HG03571 (cell line): ENCODE measurements at regions not wholly inside any gene's neighbourhood (a gene's known extent, or its start where the extent isn't known, plus 50 kb on each side); places are given as distances from the start of the nearest gene placed in this dataset.
"Not testable (repeated sequence)": the region's sequence is repeated elsewhere in the genome, so short reads cannot be mapped to it uniquely, and the experiment has no call there.

Source experiments
- ATAC-seq: cut with Tn5 transposase; IDR thresholded peaks from one replicate; pipeline ENCODE4 v1.9.1; 2021; ENCODE audit not compliant: unreplicated experiment

DNA sequence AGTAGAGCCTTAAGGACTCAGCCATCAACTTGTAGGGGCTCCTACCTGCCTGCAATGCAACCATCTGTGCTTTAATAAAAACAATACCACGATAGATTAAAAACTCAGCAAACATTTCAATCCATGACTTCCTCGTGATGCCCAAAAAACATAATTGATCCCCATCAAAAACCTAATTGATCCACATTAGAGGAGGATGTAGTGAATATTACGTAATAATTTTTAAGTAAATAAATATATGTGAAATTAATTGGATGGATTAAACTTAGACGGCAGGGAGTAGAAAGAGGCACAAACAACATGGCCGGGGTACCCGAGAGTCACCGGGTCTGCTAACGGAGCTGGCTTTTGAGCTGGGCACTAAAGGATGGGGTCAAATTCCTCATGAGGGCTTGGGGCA lies 87.3 kb downstream of the ARL4C start:
- no peak for ATAC-seq

DNA sequence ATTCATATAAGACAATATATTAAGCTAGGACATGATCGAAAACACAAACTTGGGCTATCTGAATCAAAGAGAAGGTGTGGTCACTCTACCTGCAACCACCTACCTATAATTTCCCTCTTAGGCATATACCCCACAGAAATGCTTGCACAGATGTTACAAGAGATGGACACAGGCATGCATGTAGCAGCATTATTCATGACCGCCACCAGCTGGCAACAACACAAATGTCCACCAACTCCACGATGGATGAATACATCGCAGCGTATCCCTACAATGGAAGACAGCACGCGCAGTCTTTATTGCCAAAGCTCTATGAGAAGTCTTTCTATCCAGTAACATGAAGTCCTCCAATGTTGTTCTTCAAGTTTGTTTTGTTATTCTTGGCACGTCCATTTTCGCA lies 90.8 kb downstream of the ARL4C start:
- no peak for ATAC-seq

DNA sequence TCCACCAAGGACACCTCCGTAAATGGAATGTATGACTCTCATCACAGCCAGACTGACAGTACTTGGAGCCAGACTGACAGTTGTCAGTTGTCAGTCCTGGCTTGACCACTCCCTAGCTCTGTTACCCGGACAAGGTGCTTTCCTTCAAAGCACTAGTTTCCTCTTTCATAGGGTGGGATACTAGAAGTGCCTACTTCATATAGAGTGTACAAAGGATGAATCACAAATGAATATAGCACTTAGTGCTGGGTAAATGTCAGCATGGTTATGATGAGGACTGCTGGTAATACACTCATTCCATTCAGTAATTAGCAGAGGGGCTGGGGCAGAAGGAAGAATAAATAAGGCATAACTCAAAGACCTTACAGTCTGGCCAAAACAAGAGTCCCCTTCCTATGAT lies 91.4 kb downstream of the ARL4C start:
- ATAC-seq = no peak

DNA sequence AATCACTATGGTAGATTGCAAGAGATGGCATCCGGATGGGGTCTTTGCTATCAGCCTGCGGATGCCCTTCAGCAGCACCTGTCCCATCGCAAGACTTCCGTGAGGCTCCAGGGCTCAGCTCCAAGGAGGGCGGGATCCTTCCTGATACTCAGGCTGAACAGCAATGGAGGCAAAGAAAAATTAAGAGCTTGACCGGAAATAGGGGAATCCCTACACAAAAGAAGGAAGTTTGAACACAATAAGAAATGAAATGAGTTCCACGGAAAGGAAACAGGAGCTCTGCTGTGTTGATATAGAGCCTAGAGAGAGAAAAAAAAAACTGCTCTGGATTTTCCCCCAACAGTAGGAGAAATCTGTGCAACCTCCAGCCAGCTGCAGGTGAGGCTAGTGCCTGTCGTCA lies 91.9 kb downstream of the ARL4C start:
- ATAC-seq = no peak

DNA sequence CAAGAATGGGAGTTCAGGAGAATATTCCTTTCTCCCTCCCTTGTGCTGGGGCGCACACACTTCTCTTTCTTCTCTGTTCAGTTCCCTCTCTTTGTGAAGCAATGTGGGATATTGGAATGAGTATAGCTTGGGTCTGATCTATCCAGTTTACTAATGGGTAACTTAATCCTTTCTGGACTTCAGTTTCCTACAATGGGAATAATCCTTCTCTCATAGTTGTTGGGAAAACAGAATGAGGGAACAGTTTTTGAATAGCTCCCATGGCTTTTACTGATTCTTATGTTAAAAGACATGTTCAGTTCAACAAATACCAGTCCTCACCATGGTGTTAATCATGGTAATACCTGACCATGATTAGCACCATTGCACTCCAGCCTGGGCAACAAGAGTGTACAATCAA lies 93.1 kb downstream of the ARL4C start:
- no peak for ATAC-seq

DNA sequence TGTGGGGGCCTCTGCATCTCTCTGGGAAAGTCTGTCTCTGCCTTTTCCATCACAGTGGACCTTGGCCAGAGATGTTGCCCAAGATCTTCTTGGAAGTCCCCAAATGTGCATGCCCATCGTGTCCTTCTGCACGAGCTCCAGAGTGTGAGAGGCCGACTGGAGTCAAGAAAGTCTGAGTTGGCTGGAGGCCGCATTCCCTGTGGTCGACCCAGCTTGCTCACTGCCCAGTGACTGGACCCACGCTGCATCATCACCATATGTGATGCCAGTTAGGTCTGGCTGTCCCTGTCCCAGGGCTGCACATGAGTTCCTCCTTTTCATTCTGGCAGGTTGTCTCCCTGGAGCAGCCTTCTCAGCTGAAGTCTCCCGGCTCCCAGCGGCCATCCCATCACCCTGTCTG lies 93.8 kb downstream of the ARL4C start:
- no peak for ATAC-seq

DNA sequence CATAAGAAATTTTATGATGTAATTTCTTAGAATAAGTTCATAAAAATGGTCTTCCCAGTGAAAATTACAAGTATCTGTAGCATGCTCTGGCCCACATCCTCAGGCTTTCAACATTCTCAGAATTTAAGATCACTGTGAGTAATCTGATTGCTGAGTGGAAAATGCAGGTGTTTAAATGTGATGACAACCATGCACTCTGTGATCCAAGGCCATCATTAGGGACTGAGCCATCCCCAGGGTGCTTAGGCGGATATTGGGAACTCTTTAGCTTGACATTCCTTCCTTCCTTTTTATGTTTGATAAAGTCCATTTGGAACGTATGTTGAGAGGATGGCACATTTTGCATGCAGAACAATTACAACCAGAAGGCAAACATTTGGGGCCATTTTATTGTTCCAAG lies 95.5 kb downstream of the ARL4C start:
- ATAC-seq = no peak

DNA sequence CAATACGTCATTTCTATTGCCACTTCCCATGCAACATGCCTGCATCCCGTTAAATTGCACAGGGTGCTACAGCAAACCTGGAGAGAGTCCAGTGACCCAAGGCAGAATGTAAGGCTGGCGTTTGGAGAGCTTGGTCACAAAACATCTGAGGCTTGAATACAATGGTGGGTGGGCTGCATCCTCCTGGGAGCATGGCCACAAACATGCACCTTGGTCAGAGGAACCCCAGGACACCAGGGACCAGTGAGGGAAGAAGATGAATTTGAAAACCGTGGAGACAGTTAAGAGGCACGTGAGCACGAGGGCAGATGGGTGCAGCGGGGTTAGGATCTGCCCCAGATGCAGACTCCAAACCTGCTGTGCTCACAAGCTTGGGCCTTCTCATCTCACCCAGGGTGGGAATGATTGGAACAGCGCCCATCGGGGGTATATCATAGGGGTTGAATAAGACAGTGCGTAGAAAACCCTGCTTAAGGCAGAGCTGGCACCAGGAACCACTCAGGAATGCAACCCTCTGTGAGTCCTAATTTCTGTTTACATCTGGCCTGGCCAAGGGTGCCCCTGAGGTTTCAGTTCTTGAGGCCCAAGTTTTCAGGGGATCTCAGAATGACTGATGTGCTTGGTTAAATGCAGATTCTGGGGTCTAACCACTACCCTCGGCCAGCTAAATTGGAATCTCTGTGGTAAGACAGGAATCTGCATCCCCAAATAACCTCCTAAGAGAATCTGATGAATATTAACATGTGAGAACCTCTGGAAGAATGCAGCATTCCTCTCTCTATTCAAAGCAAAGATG lies 97.2 kb downstream of the ARL4C start:
- ATAC-seq = no peak

DNA sequence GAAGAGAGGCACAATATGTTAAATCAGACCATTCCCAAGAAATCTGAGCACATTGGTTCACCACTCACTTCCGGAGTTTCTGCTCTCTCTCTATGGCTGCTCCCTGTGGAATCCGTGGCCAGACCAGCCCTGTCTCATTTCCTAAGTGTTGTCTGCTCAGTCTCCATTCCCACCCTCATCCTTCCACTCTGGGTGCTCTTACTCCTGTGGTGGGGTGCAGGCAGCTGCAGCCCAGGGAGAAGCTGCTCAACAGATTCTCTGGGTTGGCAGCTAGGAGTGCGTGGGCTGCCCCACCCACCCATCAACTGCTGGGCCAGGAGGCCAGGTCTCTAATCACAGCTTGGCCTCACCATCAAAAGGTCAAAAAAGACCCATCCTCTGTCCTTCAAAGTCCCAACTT lies 98.3 kb downstream of the ARL4C start:
- no peak for ATAC-seq

DNA sequence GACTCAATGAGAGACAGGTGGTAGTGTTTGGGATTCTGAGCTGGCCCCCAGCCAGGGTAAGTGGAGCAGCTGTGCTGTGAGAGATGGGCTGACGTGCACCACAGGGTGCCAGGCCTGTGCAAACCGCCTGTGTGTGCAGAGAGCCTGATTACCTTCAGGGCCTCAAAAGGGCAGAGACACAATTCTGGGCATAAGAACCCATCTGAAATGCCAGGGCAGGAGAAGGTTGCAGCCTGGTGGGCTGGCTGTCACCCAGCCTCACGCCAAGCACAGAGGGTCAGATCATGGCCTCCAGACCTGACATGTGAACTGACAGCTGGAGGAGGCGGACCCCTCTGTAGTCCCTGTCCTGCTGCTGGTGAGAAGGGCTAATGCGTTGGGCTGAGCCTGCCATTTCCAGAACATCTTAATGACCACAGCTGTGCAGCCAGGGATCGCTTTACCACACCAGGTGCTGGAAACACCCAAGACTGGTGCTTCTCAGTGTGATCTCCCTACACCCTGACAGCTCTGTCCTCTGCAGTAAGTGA lies 100.9 kb downstream of the ARL4C start:
- no peak for ATAC-seq

DNA sequence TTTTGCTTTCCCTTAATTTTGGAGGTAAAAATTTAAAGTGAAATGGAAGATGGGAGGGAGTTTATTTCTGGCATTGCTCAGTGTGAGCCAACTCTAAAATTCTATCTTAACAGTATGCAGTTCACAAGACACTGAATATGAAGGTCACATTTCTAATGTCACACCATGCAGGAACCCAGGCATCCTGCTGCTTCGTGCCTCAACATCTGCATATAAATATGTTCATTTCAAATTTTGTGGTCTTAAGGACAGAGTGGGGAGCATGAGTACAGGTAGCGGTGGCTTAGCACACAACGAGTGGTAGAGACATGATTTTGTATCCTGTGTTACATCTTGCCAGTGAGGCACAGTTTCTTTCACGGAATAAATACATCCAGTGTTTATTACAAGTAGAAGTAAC lies 102.4 kb downstream of the ARL4C start:
- no peak for ATAC-seq

DNA sequence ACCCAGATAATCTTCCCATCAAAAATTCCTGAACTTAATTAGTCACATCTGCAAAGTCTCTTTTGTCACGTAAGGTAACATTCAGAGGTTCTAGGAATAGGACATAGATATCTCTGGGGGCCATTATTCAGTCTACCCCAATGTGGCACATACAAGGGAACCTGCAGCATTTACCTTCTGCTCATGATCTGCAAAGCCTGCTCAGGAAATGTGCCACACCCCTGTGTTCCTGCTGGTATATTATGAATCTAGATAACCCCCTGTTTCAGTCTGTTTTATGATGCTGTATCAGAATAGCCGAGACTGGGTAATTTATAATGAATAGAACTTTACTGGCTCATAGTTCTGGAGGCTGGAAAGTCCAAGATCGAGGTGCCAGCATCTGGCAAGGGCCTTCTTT lies 103.5 kb downstream of the ARL4C start:
- no peak for ATAC-seq

DNA sequence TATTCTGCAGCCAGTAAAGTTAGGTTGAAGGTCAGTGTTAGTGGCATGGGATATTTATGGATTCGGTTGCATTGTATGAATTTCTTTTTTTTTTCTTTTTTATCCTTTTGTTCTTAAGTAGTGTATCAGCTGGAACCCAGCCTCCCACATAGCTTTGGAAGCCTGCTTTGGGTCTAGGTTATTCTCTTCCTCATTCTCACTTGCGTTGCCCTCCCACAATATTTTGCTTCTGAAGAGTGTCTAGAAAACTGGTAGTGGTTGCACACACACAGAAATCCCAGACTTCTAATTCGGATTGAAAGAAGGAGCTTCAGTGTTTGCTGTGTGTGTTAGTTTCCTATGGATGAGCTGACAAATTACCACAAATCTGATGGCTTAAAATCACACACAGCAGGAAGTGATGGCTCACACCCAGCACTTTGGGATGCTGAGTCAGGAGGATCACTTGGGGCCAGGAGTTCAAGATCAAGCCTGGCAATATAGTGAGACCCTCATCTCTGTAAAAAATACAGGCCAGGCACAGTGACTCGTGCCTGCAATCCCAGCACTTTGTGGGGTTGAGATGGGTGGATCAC lies 104.8 kb downstream of the ARL4C start:
- ATAC-seq = no peak

DNA sequence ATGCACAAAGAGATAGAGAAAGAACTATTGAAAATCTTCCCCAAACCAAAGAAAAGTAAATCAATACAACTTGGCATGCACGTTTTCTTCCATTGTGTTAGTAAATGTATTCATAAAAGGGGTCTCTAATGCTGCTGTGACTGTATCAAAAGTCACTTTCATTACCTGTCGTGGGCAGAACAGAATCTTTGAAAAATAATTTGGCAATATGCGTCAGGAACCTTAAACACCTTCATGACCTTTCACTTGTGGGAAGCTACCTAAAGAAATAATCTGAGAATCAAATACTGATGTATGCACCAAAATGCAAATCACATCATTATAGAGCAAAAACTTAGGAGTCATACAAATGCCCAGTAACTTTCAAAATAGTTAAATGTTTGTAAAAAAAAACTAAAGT lies 105.3 kb downstream of the ARL4C start:
- ATAC-seq = no peak

DNA sequence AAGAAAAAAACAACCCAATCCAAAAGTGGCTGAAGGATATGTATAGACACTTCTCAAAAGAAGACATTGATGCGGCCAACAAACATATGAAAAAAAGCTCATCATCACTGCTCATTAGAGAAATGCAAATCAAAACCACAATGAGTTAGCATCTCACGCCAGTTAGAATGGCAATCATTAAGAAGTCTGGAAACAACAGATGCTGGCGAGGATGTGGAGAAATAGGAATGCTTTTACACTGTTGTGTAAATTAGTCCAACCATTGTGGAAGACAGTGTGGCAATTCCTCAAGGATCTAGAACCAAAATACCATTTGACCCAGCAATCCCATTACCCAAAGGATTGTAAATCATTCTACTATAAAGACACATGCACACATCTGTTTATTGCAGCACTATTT lies 107.2 kb downstream of the ARL4C start:
- ATAC-seq = not testable (repeated sequence)

DNA sequence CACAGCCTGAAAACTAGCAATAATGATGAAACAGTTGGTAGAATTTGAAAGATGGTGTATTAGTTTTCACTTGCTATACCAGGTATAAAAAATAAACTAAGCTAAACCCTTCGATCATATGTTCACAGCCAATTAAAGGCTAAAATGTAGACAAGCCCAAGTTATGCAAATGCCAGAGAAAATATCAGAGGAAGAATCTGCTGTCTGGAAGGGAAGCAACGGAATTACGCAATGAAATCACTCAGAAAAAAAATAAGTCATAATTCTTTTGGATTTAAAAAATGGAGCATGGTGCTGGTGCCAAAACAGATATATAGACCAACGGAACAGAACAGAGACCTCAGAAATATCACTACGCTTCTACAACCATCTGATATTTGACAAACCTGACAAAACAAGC lies 108.3 kb downstream of the ARL4C start:
- no peak for ATAC-seq

DNA sequence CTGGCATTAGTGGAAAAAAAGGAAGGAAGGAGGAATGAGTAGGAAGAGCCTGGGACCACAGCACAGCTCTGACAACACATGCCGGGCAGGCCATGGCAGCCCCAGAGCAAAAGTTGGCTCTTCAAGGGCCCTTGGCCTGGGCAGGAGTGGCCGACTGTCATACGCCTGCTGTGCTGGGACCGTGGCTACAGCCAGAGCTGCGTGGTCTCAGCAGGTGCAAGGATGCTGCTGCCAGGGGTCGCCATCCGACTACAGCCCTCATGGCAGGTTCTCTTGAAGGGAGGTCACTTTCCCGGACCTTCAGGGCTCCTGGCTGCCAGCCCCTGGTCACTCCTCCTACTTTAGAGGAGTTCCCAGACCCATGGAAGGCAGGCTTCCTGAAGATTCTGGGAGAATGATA lies 109.9 kb downstream of the ARL4C start:
- no peak for ATAC-seq

DNA sequence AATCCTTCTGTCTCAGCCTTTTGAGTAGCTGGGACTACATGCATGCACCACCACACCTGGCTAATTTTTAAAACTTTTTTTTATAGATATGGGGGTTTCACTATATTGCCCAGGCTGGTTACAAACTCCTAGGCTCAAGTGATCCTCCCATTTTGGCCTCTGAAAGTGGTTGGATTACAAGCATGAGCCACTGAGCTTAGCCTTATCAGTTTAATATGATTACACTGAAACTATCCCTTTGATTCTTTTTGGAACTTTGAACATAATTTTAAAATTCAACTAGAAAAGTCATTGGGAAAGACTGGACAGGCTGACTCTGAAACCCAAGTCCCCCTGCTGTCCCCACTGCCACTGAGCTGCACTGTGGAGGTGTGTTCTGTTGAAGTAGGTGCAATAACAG lies 114.8 kb downstream of the ARL4C start:
- ATAC-seq = no peak

DNA sequence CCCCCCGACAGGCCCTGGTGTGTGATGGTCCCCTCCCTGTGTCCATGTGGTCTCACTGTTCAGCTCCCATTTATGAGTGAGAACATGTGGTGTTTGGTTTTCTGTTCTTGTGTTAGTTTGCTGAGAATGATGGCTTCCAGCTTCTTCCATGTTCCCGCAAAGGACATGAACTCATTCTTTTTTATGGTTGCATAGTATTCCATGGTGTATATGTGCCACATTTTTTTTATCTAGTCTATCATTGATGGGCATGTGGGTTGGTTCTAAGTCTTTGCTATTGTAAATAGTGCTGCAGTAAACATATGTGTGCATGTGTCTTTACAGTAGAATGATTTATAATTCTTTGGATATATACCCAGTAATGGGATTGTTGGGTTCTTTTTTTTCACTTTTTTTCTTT lies 117.9 kb downstream of the ARL4C start:
- ATAC-seq = not testable (repeated sequence)

DNA sequence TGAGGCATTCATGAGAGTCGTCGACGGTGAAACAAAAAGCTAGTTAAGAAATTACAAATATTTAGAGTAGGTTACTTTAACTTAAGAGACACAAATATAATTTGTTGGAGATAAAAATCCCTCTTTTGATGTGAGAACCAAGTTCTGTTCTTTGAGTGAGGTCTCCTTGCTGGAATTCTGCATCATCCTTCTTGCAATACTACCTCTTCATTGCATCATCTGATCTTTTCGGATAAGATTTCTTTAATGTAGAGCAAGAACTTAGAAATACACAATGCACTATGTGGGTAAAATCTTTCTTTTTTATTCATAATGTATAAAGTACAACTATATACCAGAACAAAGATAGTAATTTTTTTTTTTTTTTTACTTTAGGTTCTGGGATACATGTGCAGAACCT lies 118.4 kb downstream of the ARL4C start:
- ATAC-seq = no peak

DNA sequence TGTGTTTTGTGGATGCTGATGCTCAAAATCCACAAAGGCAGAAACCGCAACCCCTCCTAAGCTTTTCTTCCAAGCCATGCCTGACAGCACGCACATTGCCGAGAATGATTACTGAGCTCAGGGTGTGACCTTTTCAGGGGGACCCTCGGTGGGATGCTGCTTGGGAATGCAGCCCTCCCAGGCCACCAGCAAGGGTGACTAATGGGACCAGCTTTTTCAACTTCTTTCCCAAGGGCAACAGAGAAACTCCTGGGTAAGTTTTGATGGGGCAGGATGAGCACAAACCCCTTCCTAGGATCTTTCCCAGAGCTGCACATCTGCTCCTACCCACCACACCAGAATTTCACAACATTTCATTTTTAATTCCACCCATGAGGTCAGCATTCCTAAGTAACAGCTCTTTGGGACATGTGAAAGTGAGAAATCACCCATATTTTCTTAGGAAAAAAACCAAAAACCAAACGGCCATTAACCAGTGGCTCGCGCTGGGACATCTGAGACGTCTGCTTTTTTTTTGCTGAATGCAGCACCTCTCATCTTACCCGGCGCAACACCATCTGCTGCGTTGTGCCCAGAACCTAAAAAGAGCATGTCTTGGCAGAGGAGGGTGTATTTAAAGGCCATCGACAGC lies 119.0 kb downstream of the ARL4C start:
- no peak for ATAC-seq

DNA sequence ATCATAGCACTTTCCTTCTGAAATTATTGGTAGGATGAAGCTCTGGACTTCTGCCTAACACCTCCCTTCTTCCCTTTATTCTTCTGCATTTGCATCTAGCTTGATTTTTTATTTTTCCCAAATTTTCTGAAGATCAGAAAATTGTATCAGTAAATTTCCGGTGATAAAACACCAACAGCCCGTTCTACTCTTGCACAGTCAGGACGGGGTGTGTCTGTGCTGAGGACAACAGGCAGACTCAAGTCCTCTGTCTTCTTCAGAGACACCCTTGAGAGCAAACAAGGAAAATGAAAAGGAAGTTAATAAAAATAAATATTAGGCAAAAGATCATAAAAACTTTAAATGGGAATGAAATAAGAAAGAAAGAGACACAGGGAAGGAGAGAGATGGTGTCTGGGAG lies 120.7 kb downstream of the ARL4C start:
- ATAC-seq = no peak
